Jurkat, Clone E6-1 (cell line): ENCODE measurements at regions not wholly inside any gene's neighbourhood (a gene's known extent, or its start where the extent isn't known, plus 50 kb on each side); places are given as distances from the start of the nearest gene placed in this dataset.
A peak's percentile ranks its signal among the peaks of the same experiment; 100 is the strongest.

ENCODE experiments used
- DNase-seq: peaks from one replicate; pipeline ENCODE4 v3.0.0-alpha.2; 2011; ENCODE audit warnings: low read depth, low spot score
- H3K4me3 ChIP-seq: 2 replicates; pipeline ENCODE4 v1.5.1; 2011; ENCODE audit warnings: mild to moderate bottlenecking, low read length, control low read depth, moderate library complexity

GRCh38 chr2:121887513-121888188, 132.2 kb downstream of the TSN start:
- no peak for DNase-seq
- H3K4me3 ChIP-seq = no peak overlapping the region

GRCh38 chr2:121888189-121888557, 132.7 kb downstream of the TSN start:
- H3K4me3 ChIP-seq = no peak overlapping the region
- peak; percentile 34 for DNase-seq

DNA sequence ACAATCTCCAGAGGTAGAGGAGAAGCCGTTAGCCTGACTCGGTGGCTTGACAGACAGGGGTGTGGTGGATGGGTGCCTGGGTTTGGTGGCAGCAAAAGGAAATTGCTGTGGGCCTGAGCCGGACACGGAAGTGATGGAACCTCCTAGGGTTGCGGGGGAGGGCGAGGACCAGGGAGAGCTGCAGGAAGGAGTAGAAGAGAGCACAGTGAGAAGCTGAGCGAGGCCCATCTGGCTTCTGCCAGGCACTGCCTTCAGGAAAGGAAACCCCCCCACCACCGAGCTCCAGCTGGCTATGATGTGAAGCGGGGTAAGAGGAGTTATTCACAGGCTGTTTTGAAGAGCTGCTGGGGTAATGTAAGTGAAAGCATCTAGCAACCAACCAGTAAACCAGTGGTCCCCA, 134.6 kb downstream of the TSN start:
- peak; percentile 4 for DNase-seq
- no peak overlapping the region for H3K4me3 ChIP-seq

DNA sequence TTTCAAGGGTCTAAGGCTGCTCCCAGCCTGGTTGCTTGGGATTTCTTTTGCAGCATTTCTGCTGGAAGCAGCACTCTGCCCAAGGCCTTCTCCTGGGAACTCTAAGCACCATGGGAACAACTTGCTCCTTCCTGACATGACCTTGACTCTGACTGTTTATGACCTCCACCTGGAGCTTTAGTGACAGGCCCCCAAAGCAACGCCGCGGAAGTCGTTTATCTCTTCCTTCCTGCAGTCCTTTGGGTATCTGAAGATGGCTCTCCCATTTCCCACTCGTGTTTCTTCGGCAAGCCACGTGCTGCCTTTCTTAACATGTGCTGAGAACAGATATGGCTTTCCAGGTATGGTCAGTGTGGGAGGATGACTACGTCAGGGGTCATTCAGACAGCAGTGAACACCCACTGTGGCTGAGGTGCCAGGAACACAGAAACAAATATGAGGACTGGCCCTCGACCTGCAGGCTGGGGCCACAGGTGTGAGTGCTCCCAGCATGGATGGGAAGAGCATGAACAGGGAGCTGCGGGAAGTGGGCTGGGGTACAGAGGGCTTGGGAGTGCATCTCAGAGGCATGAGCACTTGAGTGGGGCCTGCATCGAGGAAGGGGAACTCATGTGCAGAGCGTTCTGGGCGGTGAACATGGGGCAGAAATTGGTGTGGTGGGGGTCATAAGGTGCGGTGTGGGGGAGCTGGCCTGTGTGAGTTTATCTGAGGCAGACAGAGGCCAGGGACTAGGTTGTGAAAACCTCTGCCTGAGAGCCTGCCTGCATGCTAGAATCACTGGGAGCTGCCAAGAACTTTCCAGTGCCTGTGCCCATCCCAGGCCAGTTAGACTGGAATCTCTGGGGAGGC, 140.5 kb downstream of the TSN start:
- H3K4me3 ChIP-seq = no peak overlapping the region
- DNase-seq = no peak

- no peak overlapping the region for H3K4me3 ChIP-seq
- peak; percentile 56 for DNase-seq
Measured at GRCh38 chr2:121897335-121897970, 142.0 kb downstream of the TSN start.

DNA sequence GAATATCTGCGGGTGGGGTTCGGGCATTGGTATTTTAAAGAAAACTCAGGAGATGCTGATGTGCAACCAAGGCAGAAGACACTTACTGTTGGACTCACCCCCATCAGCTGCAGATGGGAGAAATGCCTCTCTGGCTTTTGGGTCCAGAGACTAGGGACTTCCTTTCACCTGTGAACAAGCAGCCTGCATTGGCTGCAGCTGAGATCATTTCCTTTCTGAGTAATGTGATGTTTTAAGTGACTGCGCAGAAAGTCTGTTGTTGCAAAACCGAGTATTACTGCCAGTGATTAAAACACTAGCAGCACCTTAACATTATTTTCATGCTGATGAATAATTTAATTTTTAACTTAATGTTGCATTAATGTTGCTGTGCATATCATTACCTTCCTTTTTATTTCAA, 143.0 kb downstream of the TSN start:
- DNase-seq = peak; percentile 7
- no peak overlapping the region for H3K4me3 ChIP-seq

DNA sequence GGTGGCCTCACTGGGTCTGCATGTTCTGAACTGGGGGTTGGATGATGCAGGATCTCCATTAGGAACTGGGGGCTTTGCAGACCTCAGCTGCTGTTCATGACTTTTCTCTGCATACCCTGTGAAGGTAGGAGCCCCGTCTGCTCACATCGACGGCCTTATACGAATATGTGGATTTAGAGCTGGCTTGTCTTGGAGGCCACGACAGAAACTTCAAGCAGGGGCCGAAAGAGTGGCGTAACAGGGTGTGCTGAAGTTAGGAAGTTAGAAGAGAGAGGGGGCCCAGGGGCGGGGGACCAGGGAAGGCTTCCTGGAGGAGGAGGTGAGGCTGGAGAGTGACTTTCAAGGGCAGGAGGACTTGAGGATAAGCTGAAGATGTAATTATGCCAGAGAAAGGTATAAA, 144.9 kb downstream of the TSN start:
- no peak overlapping the region for H3K4me3 ChIP-seq
- no peak for DNase-seq

DNA sequence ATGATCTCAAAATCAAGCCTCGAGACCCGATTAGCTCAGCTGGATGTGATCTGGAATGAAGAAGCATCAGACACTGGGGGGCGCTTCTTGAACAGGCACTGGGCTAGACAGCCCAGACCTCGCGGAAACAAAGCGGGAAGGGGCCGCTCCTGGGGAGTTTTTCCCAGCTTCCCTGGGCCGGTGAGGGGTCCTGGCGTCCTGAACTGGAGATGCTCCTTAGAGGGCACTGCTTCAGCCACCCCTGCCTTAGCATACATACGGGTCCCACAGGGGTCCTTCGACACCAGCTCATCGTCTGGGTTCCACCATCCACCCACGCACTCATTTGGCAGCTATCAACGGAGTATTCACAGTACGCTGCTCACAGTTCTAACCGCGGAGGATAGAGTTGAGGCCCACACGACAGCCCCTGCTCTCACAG, 146.7 kb downstream of the TSN start:
- no peak overlapping the region; the same call in 1 of the 2 replicates for H3K4me3 ChIP-seq
- DNase-seq = peak; percentile 24

DNA sequence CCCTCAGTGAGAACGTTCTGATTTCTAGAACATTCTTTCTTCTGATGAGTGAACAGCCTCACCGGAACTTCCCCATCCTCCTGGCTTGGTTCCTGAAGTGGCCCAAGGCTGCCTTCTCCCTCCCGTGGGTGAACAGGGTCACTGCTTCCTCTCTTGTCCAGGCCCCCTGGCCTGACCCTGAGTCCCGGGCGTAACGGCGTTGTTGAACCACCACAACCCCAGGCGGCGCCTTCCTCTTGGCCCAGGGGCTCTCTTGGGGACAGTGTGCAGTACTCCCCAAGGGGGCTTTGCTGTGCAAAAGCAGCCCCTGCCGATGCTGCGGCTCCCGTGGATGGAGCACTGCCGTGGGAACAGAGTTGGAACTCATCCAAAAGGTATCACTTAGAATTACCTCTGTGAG, 147.2 kb downstream of the TSN start:
- no peak overlapping the region; the same call in 1 of the 2 replicates for H3K4me3 ChIP-seq

GRCh38 chr2:121903037-121903689, 147.7 kb downstream of the TSN start:
- no peak overlapping the region for H3K4me3 ChIP-seq
- no peak for DNase-seq

More for the DNA sequence above, 147.2 kb downstream of the TSN start:
- no peak for DNase-seq

GRCh38 chr2:121904656-121905055, 149.2 kb downstream of the TSN start:
- DNase-seq = no peak
- H3K4me3 ChIP-seq = no peak overlapping the region

GRCh38 chr2:121905201-121905600, 149.8 kb downstream of the TSN start:
- no peak overlapping the region for H3K4me3 ChIP-seq
- DNase-seq = no peak

DNA sequence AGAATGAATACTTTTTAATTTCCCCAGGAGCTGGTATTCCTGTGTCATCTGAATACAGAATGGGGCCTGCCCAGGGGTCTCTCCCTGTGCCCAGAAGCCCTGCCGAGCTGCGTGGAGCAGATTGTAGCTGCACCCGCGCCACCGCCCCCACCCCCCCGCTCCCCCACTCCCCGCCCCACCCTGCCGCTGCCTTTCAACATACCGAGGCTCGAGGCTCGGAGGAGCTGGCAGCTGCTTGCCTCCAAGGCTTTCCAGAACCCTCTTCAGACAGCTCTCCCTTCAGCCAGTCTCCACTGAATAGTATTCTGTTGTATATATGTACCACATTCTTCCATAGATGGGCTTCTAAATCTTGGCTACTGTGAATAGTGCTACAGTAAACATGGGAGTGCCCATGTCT, 150.7 kb downstream of the TSN start:
- no peak for DNase-seq
- H3K4me3 ChIP-seq = no peak overlapping the region

GRCh38 chr2:121907928-121908327, 152.5 kb downstream of the TSN start:
- DNase-seq = no peak
- no peak overlapping the region for H3K4me3 ChIP-seq

DNA sequence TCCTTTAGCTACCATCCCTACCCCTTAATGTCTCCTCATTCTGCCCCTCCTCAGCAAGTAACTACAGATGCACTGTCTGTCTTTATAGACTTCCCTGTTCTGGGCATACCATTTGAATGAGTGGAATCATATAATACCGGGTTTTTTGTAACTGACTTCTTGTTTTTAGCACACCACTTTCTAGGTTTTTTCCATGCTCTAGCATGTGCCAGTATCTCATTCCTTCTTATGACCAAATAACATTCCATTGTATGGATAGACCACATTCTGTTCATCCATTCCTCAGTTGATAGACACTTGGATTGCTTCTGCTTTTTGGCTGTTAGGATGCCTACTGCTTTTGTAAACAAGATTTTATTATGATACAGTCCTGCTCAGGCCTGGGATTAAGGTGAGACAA, 154.7 kb downstream of the TSN start:
- H3K4me3 ChIP-seq = no peak overlapping the region
- no peak for DNase-seq

DNA sequence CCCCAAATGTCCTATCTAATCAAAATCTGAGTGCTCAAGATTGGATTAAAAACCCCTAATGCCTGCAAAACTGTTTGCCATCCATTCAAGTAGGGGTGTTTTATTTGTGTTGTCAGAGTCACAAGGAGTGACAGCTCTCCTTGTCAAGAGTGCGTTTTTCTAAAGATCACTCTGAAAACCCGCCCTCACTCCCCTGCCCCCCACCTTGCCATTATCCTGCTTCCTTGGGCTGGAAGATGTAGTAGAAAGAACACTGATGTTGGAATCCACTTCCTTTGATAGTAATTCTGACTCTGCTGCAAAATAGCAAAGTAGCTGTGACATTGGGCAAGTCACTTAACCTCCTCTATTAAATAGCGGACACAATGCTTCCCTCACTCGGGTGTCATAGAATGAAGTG, 155.6 kb downstream of the TSN start:
- DNase-seq = no peak
- no peak overlapping the region for H3K4me3 ChIP-seq

DNA sequence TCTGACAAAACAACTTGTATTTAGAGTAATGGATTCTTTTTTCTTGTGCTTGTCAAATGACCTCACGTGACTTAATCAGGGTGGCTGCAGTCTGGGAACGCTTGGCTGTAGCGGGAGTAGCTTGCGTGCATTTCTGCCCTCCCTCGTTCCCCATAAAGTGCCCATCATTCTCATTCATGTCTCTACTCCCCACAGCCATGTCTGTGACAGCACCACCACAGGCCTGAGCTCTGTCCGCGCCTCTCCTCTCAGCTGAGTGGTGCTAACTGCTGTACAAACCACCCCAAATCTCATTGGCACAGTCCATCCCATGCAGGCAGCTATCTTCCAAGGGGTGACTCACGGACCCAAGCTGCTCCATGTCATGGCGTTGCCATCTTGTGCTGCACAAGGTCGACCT, 161.7 kb downstream of the TSN start:
- no peak overlapping the region for H3K4me3 ChIP-seq
- no peak for DNase-seq

- no peak for DNase-seq
Measured at GRCh38 chr2:121918231-121918630, 162.8 kb downstream of the TSN start.

GRCh38 chr2:121919803-121920202, 164.4 kb downstream of the TSN start:
- no peak for DNase-seq
- no peak overlapping the region for H3K4me3 ChIP-seq

More at GRCh38 chr2:121918231-121918630, 162.8 kb downstream of the TSN start:
- no peak overlapping the region for H3K4me3 ChIP-seq

DNA sequence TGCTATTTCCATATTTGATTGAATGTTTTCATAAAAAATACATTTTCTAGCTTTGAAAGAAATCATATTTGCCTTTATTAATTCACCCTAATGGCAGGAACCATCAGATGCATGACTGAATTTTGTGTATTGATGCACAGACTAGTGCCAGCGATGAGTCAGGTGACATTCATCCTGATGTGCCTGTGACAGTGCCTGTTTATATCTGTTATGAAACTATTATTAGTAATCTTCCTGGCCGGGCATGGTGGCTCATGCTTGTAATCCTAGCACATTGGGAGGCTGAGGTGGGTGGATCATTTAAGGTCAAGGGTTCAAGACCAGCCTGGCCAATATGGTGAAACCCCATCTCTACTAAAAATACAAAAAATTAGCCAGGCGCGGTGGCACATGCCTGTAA, 170.0 kb downstream of the TSN start:
- no peak for DNase-seq
- H3K4me3 ChIP-seq = no peak overlapping the region
